ENCODE measurements at regions not wholly inside any gene's neighbourhood (a gene's known extent, or its start where the extent isn't known, plus 50 kb on each side); places are given as distances from the start of the nearest gene placed in this dataset.

DNA sequence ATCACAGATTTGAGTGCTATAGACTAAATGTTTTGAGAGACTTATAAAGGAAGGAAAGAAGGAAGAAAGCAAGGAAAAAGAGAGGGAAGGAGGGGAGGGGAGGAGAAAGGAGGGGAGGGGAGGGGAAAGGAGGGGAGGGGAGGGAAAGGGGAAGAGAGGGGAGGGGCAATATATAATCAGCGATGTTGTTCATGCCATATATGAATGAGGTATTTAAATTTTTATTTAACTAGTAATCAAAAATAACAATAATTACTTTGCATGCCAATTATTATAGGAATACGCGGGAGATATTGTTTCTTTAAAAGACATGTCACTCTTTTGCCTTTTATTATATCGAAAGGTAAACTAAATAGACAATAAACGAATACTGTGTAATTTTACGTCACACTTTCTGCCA is 1029.7 kb downstream of the FAT4 start (continued):
- TF ChIP-seq, protein P1, sequence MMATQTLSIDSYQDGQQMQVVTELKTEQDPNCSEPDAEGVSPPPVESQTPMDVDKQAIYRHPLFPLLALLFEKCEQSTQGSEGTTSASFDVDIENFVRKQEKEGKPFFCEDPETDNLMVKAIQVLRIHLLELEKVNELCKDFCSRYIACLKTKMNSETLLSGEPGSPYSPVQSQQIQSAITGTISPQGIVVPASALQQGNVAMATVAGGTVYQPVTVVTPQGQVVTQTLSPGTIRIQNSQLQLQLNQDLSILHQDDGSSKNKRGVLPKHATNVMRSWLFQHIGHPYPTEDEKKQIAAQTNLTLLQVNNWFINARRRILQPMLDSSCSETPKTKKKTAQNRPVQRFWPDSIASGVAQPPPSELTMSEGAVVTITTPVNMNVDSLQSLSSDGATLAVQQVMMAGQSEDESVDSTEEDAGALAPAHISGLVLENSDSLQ (IDR thresholded peaks at IDR 0.05) = no peak
- no peak for TF ChIP-seq ZNF217 (IDR thresholded peaks at IDR 0.05)

DNA sequence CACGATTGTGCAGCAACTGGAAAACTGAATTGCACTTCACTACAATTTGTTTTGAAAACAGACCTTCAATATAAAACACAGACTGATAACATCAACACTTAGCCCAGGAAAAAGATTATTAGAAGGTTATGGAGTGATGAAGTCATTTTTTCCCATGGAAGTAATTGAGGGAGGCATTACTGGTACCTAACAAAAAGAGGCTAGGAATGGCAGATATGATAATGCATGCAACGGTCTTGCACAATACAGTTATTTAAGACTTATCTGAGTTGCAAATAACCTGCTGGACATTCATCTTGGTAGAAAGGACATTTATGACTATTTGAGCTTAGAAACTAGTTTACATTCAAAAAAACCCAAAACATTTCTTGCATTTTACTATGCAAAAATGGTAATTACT is 1031.9 kb downstream of the FAT4 start:
- no peak overlapping the region for H2AFZ ChIP-seq (ENCODE audit: control insufficient read depth, low read depth, low read length)
- no peak for DNase-seq (ENCODE audit: low read depth, low spot score)
- no TSS peak for BruUV-seq (replicated peaks)
- in situ Hi-C loops (cut with MboI) (no loop called here), intact Hi-C loops (cut with micrococcal nuclease; ENCODE audit: unreplicated experiment) (no loop called here)
- 4% methylated on average over 2 of the region's 2 CpGs for WGBS (ENCODE audit: insufficient coverage, insufficient replicate concordance, low lambda C conversion rate, missing lambda C conversion rate)
- H3K4me3 ChIP-seq = no peak overlapping the region
- H3K27ac ChIP-seq (ENCODE audit: control insufficient read depth, insufficient read depth) = no peak overlapping the region
- ChIA-PET SMC1A (ENCODE audit: uncharacterized antibody, unreplicated experiment) (interaction anchor here (1.2 kb wide), 1 partner anchor 52 kb away, joined by 3 read pairs; no protein-coding TSS in a partner anchor), RAD21 (ENCODE audit: unreplicated experiment) (no interaction called here), POLR2A (no interaction called here), CTCF (interaction anchor here (0.6 kb wide), 1 partner anchor 154 kb away, joined by 3 read pairs; no protein-coding TSS in a partner anchor)
- FAIRE-seq = no peak
- H3K79me2 ChIP-seq (ENCODE audit: control insufficient read depth, insufficient read depth, low read length) = no peaks in the 10 kb centered on the region
- H3K27me3 ChIP-seq (replicated peaks in 1 of 2; ENCODE audit: control insufficient read depth in 2 of 2, insufficient read depth in 2 of 2, low read length in 1 of 2) = no peaks in the 10 kb centered on the region
- H3K36me3 ChIP-seq (ENCODE audit: control insufficient read depth in 2 of 2, insufficient read depth in 2 of 2, low read length in 1 of 2) = no peaks in the 10 kb centered on the region
- H4K20me1 ChIP-seq (ENCODE audit: control insufficient read depth, insufficient read depth) = no peaks in the 10 kb centered on the region
- H3K4me1 ChIP-seq (ENCODE audit: control insufficient read depth, insufficient read depth, low read length) = no peaks in the 10 kb centered on the region
- no peak for ATAC-seq
- no peak for TF ChIP-seq STAT3 (IDR thresholded peaks at IDR 0.05; ENCODE audit: low read depth, low read length)
- TF ChIP-seq SMARCA5 (IDR thresholded peaks at IDR 0.05) = no peak
- TF ChIP-seq ZZZ3 (IDR thresholded peaks at IDR 0.05; ENCODE audit: control insufficient read depth, insufficient read length, low read depth) = no peak
- no peak for TF ChIP-seq PML (IDR thresholded peaks at IDR 0.05; ENCODE audit: low read length)
- TF ChIP-seq CREB1 (IDR thresholded peaks at IDR 0.05; ENCODE audit: low read depth) = no peak
- TF ChIP-seq ZNF207 (IDR thresholded peaks at IDR 0.05; ENCODE audit: borderline replicate concordance) = no peak
- no peak for TF ChIP-seq TBL1XR1 (IDR thresholded peaks at IDR 0.05; ENCODE audit: low read depth, low read length)
- no peak for TF ChIP-seq BRCA1 (IDR thresholded peaks at IDR 0.05; ENCODE audit: low read depth, low read length)
- TF ChIP-seq, protein P2, sequence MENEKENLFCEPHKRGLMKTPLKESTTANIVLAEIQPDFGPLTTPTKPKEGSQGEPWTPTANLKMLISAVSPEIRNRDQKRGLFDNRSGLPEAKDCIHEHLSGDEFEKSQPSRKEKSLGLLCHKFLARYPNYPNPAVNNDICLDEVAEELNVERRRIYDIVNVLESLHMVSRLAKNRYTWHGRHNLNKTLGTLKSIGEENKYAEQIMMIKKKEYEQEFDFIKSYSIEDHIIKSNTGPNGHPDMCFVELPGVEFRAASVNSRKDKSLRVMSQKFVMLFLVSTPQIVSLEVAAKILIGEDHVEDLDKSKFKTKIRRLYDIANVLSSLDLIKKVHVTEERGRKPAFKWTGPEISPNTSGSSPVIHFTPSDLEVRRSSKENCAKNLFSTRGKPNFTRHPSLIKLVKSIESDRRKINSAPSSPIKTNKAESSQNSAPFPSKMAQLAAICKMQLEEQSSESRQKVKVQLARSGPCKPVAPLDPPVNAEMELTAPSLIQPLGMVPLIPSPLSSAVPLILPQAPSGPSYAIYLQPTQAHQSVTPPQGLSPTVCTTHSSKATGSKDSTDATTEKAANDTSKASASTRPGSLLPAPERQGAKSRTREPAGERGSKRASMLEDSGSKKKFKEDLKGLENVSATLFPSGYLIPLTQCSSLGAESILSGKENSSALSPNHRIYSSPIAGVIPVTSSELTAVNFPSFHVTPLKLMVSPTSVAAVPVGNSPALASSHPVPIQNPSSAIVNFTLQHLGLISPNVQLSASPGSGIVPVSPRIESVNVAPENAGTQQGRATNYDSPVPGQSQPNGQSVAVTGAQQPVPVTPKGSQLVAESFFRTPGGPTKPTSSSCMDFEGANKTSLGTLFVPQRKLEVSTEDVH (IDR thresholded peaks at IDR 0.05; ENCODE audit: low read depth, partially characterized antibody) = no peak
- TF ChIP-seq SUPT20H (IDR thresholded peaks at IDR 0.05; ENCODE audit: borderline replicate concordance, control insufficient read depth, low read depth, low read length) = no peak
- no peak for TF ChIP-seq MTA2 (IDR thresholded peaks at IDR 0.05; ENCODE audit: low read depth)
- TF ChIP-seq SREBF2 (IDR thresholded peaks at IDR 0.05; ENCODE audit: low read length) = no peak
- TF ChIP-seq EZH2 (IDR thresholded peaks at IDR 0.05; ENCODE audit: borderline replicate concordance, control insufficient read depth, low read depth, low read length) = no peak
- TF ChIP-seq, protein P3, sequence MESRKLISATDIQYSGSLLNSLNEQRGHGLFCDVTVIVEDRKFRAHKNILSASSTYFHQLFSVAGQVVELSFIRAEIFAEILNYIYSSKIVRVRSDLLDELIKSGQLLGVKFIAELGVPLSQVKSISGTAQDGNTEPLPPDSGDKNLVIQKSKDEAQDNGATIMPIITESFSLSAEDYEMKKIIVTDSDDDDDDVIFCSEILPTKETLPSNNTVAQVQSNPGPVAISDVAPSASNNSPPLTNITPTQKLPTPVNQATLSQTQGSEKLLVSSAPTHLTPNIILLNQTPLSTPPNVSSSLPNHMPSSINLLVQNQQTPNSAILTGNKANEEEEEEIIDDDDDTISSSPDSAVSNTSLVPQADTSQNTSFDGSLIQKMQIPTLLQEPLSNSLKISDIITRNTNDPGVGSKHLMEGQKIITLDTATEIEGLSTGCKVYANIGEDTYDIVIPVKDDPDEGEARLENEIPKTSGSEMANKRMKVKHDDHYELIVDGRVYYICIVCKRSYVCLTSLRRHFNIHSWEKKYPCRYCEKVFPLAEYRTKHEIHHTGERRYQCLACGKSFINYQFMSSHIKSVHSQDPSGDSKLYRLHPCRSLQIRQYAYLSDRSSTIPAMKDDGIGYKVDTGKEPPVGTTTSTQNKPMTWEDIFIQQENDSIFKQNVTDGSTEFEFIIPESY (IDR thresholded peaks at IDR 0.05) = no peak
- no peak for TF ChIP-seq IKZF2 (IDR thresholded peaks at IDR 0.05)
- no peak for TF ChIP-seq SMAD5 (IDR thresholded peaks at IDR 0.05; ENCODE audit: low read depth)
- TF ChIP-seq MYC (IDR thresholded peaks at IDR 0.05; ENCODE audit: insufficient read depth, insufficient read length, insufficient replicate concordance, low read length, severe bottlenecking) = no peak
- no peak for TF ChIP-seq FOXK2 (IDR thresholded peaks at IDR 0.05)
- TF ChIP-seq YY1 (IDR thresholded peaks at IDR 0.05; ENCODE audit: low read depth, low read length) = no peak
- no peak overlapping the region for H3K9ac ChIP-seq (ENCODE audit: control insufficient read depth, insufficient read depth, low read length)
- H3K9me3 ChIP-seq (replicated peaks; ENCODE audit: control insufficient read depth, insufficient read depth, low read length) = no peaks in the 10 kb centered on the region
- no peak overlapping the region for H3K4me2 ChIP-seq (ENCODE audit: control insufficient read depth, insufficient read depth)
